Ureter (tissue), 1 donor: ENCODE measurements at regions not wholly inside any gene's neighbourhood (a gene's known extent, or its start where the extent isn't known, plus 50 kb on each side); places are given as distances from the start of the nearest gene placed in this dataset.

Experiments
- DNase-seq: peaks from one replicate; pipeline ENCODE4 v3.0.0-alpha.2; 2020; ENCODE audit warnings: low spot score
- donor health status: DM: yes; HTN: yes; CAD: no.

GRCh38 chr18:30072609-30073385, 969.7 kb downstream of the DSC3 start:
- no peak for DNase-seq

GRCh38 chr18:30066288-30066687, 976.3 kb downstream of the DSC3 start:
- no peak for DNase-seq

- no peak for DNase-seq
Measured at GRCh38 chr18:30057398-30057797, 985.1 kb downstream of the DSC3 start.

GRCh38 chr18:30056528-30056927, 986.0 kb downstream of the DSC3 start:
- DNase-seq: no peak

GRCh38 chr18:30044496-30044895, 998.0 kb downstream of the DSC3 start:
- no peak for DNase-seq

- no peak for DNase-seq
Measured at GRCh38 chr18:30039201-30039600, 1003.3 kb downstream of the DSC3 start.

- no peak for DNase-seq
Measured at GRCh38 chr18:30034818-30035217, 1007.7 kb downstream of the DSC3 start.

- DNase-seq: no peak
Measured at GRCh38 chr18:30016179-30016578, 1026.4 kb downstream of the DSC3 start.

GRCh38 chr18:30004965-30005364, 1037.6 kb downstream of the DSC3 start:
- no peak for DNase-seq

- DNase-seq: no peak
Measured at GRCh38 chr18:29982218-29982617, 1060.3 kb downstream of the DSC3 start.

GRCh38 chr18:29979881-29980280, 1062.7 kb downstream of the DSC3 start:
- DNase-seq: no peak

- DNase-seq: no peak
Measured at GRCh38 chr18:29969876-29970275, 1072.7 kb downstream of the DSC3 start.

GRCh38 chr18:29962579-29962978, 1080.0 kb downstream of the DSC3 start:
- DNase-seq: no peak

GRCh38 chr18:29960539-29960938, 1082.0 kb downstream of the DSC3 start:
- no peak for DNase-seq

GRCh38 chr18:29930231-29930630, 1112.3 kb downstream of the DSC3 start:
- DNase-seq: no peak

GRCh38 chr18:29928081-29928480, 1114.5 kb downstream of the DSC3 start:
- DNase-seq: no peak

GRCh38 chr18:29925566-29925965, 1117.0 kb downstream of the DSC3 start:
- no peak for DNase-seq

GRCh38 chr18:29912351-29912750, 1130.2 kb downstream of the DSC3 start:
- DNase-seq: no peak

- no peak for DNase-seq
Measured at GRCh38 chr18:29892960-29893558, 1149.5 kb downstream of the DSC3 start.

GRCh38 chr18:29883114-29883513, 1159.4 kb downstream of the DSC3 start:
- no peak for DNase-seq

GRCh38 chr18:29882620-29883019, 1159.9 kb downstream of the DSC3 start:
- DNase-seq: no peak

- no peak for DNase-seq
Measured at GRCh38 chr18:29879763-29880162, 1162.8 kb downstream of the DSC3 start.

GRCh38 chr18:29874519-29875098, 1167.9 kb downstream of the DSC3 start:
- DNase-seq: no peak
